ENCODE measurements at regions not wholly inside any gene's neighbourhood (a gene's known extent, or its start where the extent isn't known, plus 50 kb on each side); places are given as distances from the start of the nearest gene placed in this dataset.
"Not testable (repeated sequence)": the region's sequence is repeated elsewhere in the genome, so short reads cannot be mapped to it uniquely, and the experiment has no call there.

DNA sequence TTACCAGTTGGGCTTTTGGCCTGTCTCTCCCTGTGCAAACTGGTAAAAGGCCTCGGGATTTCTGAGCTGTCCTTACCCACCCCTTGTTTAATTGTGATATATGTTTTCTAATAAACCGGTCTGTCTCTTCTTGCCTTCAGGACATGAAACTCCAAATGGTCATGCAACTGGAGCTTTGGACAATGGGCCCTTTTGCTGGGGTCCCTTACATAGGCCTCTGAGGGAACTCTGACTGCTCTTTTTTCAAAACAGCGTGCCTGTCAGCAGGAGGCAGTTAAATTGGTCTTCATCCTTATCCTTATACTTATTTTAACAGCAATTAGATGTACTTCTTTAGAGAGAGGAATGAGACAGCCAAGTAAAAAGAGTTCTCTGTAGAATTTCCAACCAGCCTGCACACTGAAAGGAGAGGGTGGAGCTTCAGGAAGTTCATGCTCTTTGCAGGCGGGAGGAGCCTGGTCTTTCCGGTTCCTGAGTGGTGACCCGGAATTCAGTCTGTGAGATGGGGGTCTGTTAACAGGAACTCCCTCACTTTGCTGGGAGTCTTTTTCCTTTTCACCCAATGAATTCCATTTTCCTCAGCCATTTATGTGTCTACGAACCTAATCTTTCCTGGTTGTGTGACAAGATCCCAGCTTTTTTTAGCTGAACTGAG is 299.6 kb upstream of the GJE1 start:
- in situ Hi-C loops (cut with MboI; ENCODE audit: low sequenced_read_pairs, unreplicated experiment) = no loop called here
- no peak for DNase-seq (ENCODE audit: low spot score)
- TF ChIP-seq, protein P1, sequence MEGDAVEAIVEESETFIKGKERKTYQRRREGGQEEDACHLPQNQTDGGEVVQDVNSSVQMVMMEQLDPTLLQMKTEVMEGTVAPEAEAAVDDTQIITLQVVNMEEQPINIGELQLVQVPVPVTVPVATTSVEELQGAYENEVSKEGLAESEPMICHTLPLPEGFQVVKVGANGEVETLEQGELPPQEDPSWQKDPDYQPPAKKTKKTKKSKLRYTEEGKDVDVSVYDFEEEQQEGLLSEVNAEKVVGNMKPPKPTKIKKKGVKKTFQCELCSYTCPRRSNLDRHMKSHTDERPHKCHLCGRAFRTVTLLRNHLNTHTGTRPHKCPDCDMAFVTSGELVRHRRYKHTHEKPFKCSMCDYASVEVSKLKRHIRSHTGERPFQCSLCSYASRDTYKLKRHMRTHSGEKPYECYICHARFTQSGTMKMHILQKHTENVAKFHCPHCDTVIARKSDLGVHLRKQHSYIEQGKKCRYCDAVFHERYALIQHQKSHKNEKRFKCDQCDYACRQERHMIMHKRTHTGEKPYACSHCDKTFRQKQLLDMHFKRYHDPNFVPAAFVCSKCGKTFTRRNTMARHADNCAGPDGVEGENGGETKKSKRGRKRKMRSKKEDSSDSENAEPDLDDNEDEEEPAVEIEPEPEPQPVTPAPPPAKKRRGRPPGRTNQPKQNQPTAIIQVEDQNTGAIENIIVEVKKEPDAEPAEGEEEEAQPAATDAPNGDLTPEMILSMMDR (IDR thresholded peaks at IDR 0.05; ENCODE audit: borderline replicate concordance, control extremely low read depth, extremely low read depth, insufficient read depth, missing control alignments) = no peak

DNA sequence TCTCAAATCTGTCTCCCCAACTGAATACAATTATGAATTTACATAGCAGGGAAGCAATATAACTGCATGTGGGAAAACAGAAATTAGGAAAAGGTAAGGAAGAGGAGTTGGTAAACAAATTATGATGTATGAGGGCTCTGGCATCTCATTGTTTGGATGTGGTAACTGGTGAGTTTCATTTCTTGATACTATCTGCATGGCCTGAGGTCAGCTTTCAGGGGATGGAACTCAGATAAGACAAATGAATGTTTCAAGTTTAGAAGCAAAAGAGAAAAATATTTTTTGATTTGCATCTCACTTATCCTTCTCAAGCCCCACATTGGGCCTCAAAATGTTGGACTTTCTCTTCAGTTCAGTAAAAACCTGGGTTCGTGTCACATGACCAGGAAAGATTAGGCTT is 302.2 kb upstream of the GJE1 start:
- in situ Hi-C loops (cut with MboI; ENCODE audit: low sequenced_read_pairs, unreplicated experiment) = no loop called here
- no peak for DNase-seq (ENCODE audit: low spot score)
- TF ChIP-seq, protein P1 (IDR thresholded peaks at IDR 0.05; ENCODE audit: borderline replicate concordance, control extremely low read depth, extremely low read depth, insufficient read depth, missing control alignments) = no peak

DNA sequence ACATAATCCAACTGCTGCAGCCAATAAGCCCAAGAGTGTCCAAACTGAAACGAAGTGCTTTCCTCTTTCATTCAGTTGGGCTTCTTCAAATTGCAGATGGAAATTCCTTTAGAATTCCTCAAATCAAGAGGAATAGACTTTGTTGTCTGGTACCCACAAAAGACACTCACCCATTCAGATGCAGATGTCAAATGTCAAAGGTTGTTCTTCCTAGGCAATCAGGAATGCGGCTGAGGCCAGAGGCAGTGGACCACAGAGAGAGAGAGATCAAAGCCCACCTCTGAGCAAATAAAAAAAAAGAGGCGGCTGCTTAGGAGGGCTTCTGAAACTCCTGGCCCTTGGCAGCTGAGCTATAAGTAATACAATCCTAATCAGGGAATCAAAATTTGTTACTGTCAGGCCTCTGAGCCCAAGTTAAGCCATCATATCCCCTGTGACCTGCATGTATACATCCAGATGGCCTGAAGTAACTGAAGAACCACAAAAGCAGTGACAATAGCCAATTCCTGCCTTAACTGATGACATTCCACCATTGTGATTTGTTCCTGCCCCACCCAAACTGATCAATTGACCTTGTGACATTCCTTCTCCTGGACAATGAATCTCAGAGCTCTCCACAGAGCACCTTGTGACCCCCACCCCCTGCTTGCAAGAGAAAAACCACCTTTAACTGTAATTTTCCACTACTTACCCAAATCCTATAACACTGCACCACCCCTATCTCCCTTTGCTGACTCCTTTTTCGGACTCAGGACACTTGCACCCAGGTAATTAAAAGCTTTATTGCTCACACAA is 303.0 kb upstream of the GJE1 start:
- in situ Hi-C loops (cut with MboI; ENCODE audit: low sequenced_read_pairs, unreplicated experiment) = no loop called here
- no peak for DNase-seq (ENCODE audit: low spot score)
- TF ChIP-seq, protein P1 (IDR thresholded peaks at IDR 0.05; ENCODE audit: borderline replicate concordance, control extremely low read depth, extremely low read depth, insufficient read depth, missing control alignments) = no peak

DNA sequence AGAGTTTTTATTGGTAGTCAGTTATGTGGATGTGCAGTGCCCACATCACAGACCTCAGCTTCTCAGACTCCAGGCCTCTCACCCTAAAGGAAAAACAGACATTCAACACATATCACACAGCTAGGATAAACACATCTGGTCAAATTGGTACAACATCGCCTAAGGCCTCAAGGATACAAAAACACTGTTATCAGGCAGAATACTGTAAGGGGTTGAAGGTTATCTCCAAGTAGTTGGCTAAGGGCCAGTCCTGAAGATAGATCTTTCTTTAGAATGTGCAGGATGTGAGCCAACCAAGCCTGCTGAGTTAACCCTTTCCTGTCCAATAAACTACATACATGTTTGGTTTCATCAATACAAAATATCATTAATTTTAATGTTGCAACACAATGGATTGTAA is 308.4 kb upstream of the GJE1 start:
- in situ Hi-C loops (cut with MboI; ENCODE audit: low sequenced_read_pairs, unreplicated experiment) = no loop called here
- TF ChIP-seq, protein P1 (IDR thresholded peaks at IDR 0.05; ENCODE audit: borderline replicate concordance, control extremely low read depth, extremely low read depth, insufficient read depth, missing control alignments) = no peak
- DNase-seq (ENCODE audit: low spot score) = no peak

DNA sequence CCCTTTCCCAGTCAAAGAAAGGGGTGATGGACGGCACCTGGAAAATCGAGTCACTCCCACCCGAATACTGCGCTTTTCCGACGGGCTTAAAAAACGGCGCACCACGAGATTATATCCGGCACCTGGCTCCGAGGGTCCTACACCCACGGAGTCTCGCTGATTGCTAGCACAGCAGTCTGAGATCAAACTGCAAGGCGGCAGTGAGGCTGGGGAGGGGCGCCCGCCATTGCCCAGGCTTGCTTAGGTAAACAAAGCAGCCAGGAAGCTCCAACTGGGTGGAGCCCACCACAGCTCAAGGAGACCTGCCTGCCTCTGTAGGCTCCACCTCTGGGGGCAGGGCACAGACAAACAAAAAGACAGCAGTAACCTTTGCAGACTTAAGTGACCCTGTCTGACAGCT is 317.7 kb upstream of the GJE1 start:
- in situ Hi-C loops (cut with MboI; ENCODE audit: low sequenced_read_pairs, unreplicated experiment); DNase-seq (ENCODE audit: low spot score): not testable (repeated sequence)

DNA sequence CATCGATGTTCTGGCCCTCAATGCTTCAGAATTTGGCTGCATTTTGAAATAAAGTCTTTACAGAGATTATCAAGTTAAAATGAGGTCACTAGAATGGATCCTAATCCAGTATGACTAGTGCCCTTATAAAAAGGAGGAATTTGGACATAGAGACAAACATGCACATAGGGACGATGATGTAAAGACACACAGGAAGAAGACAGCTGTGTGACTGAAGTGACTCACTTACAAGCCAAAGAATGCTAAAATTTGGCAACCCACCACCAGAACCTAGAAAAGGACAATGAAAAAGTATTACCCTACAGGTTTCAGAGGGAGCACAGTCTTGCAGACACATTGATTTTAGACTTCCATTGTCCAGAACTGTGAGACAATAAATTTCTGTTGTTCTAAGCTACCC is 322.8 kb upstream of the GJE1 start:
- TF ChIP-seq, protein P1 (IDR thresholded peaks at IDR 0.05; ENCODE audit: borderline replicate concordance, control extremely low read depth, extremely low read depth, insufficient read depth, missing control alignments) = no peak
- in situ Hi-C loops (cut with MboI; ENCODE audit: low sequenced_read_pairs, unreplicated experiment) = no loop called here

DNA sequence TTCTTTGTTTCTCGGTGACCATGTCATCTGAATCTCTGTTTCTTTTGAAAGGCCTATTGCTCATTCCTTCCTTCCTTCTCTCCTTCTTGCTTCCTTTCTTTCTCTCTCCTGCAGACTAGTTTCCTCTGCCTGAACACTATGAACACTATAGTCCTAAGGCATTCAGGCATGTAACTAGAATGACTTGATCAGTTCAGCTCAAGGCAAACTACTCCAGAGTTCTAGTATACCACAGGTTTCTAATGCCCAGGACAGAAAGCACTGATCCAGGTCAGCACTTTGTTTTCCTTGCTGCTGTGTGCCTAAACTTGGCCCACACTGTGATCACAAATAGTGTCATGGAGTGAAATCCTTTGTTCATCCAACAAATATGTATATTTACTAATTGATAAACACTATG is 324.1 kb upstream of the GJE1 start:
- no peak for DNase-seq (ENCODE audit: low spot score)
- in situ Hi-C loops (cut with MboI; ENCODE audit: low sequenced_read_pairs, unreplicated experiment) = no loop called here

More for the DNA sequence above, 322.8 kb upstream of the GJE1 start:
- no peak for DNase-seq (ENCODE audit: low spot score)

DNA sequence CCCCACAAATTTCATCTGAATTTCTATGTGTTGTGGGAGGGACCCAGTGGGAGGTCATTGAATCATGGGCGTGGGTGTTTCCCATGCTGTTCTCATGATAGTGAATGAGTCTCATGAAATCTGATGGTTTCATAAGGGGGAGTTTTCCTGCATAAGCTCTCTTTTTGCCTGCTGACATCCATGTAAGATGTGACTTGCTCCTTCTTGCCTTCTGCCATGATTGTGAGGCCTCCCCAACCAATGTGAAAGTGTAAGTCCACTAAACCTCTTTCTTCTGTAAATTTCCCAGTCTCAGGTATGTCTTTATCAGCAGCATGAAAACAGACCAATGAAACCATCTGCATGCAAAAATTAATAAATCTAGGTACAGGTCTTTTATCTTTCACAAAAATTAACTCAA is 331.8 kb upstream of the GJE1 start:
- DNase-seq (ENCODE audit: low spot score); in situ Hi-C loops (cut with MboI; ENCODE audit: low sequenced_read_pairs, unreplicated experiment): not testable (repeated sequence)

More for the DNA sequence above, 324.1 kb upstream of the GJE1 start:
- TF ChIP-seq, protein P1 (IDR thresholded peaks at IDR 0.05; ENCODE audit: borderline replicate concordance, control extremely low read depth, extremely low read depth, insufficient read depth, missing control alignments) = no peak
